Sigmoid colon (tissue), 6 donors: ENCODE measurements at regions not wholly inside any gene's neighbourhood (a gene's known extent, or its start where the extent isn't known, plus 50 kb on each side); places are given as distances from the start of the nearest gene placed in this dataset.

Experiments
- DNase-seq: peaks from one replicate; pipeline ENCODE4 v3.0.0-alpha.2; 2019
- H3K27ac ChIP-seq, 4 donors: fragments of 200-600 bp; sonication (generic); one replicate each; pipeline ENCODE4 v1.5.1; 2016 to 2019; ENCODE audit warnings: mild to moderate bottlenecking in 1 of 4
- H3K27me3 ChIP-seq, 3 donors: fragments of 200-600 bp; sonication (generic); one replicate each; pipeline ENCODE4 v1.5.1; 2019; ENCODE audit warnings: mild to moderate bottlenecking in 1 of 3
- H3K36me3 ChIP-seq, 4 donors: fragments of 200-600 bp; sonication (generic); one replicate each; pipeline ENCODE4 v1.5.1; 2016 to 2019
- H3K4me1 ChIP-seq, 4 donors: fragments of 200-600 bp; sonication (generic); one replicate each; pipeline ENCODE4 v1.5.1; 2017 to 2019
- H3K4me3 ChIP-seq, 4 donors: fragments of 200-600 bp; sonication (generic); one replicate each; pipeline ENCODE4 v1.5.1; 2017 to 2019; ENCODE audit warnings: mild to moderate bottlenecking in 2 of 4, moderate library complexity in 1 of 4
- H3K9me3 ChIP-seq, 4 donors: fragments of 200-600 bp in 3 of 4; sonication (generic) in 3 of 4; one replicate each; pipeline versions ENCODE4 v1.5.1 to v1.6.1; 2013 to 2019
- EP300 ChIP-seq, 4 donors: sonication (generic); formaldehyde crosslinking; IDR thresholded peaks; one replicate each; pipeline ENCODE4 v1.6.1; 2017; ENCODE audit warnings: antibody characterized with exemption in 4 of 4
- POLR2A ChIP-seq, 2 donors: fragments of 450-650 bp; IDR thresholded peaks; one replicate each; pipeline ENCODE4 v1.6.1; 2016; ENCODE audit warnings: antibody characterized with exemption in 2 of 2, mild to moderate bottlenecking in 2 of 2, moderate library complexity in 2 of 2
- POLR2AphosphoS5 ChIP-seq, 4 donors: sonication (generic); formaldehyde crosslinking; IDR thresholded peaks; one replicate each; pipeline ENCODE4 v1.6.1; 2017; ENCODE audit warnings: antibody characterized with exemption in 4 of 4
- WGBS, 2 donors: extraction: QIAGEN DNeasy Blood & Tissue Kit; methylation state at CpG; one replicate each; pipeline ENCODE4 v1.1.7; 2013; 5-methylcytosine and 5-hydroxymethylcytosine counted together
- intact Hi-C: fragments of 100-400 bp; cut with DNase I; formaldehyde crosslinking; loops from one replicate; pipeline ENCODE4 v1.15.1; 2023
- TF ChIP-seq, protein P1 (sequence below), 4 experiments: fragments of 450-650 bp in 3 of 4; fragments of 200-600 bp in 1 of 4; IDR thresholded peaks; one replicate each; pipeline ENCODE4 v1.5.1; 2016 to 2019; ENCODE audit warnings: antibody characterized with exemption in 4 of 4, mild to moderate bottlenecking in 3 of 4, moderate library complexity in 2 of 4
- donor health status: healthy with polysubstance abuse.
- donor health status: healthy.

DNA sequence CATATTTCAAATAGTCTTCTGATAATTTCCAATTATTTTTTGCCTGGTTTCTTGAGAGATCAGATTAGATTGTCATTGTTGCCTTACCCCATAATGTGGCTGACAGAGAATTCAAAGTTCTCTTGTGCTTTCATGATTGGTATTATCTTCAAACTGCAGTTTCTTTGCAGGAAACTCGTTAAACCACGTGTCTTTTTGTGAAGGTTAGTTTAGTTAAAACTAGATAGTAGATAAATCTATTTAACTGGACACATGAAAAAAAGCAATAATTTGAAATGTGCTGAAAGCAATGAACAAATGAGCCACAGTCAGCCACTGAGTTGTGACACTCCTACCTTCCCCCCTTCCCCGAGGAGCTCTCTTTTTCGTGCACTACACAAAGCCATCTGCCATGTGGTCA lies 327.5 kb upstream of the UMPS start:
- TF ChIP-seq EP300 (IDR thresholded peaks at IDR 0.05), result no peak
- no peak for TF ChIP-seq POLR2A (IDR thresholded peaks at IDR 0.05)
- TF ChIP-seq POLR2AphosphoS5 (IDR thresholded peaks at IDR 0.05), result no peak
- TF ChIP-seq, protein P1, sequence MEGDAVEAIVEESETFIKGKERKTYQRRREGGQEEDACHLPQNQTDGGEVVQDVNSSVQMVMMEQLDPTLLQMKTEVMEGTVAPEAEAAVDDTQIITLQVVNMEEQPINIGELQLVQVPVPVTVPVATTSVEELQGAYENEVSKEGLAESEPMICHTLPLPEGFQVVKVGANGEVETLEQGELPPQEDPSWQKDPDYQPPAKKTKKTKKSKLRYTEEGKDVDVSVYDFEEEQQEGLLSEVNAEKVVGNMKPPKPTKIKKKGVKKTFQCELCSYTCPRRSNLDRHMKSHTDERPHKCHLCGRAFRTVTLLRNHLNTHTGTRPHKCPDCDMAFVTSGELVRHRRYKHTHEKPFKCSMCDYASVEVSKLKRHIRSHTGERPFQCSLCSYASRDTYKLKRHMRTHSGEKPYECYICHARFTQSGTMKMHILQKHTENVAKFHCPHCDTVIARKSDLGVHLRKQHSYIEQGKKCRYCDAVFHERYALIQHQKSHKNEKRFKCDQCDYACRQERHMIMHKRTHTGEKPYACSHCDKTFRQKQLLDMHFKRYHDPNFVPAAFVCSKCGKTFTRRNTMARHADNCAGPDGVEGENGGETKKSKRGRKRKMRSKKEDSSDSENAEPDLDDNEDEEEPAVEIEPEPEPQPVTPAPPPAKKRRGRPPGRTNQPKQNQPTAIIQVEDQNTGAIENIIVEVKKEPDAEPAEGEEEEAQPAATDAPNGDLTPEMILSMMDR (IDR thresholded peaks at IDR 0.05), result no peak
- no peak for DNase-seq
- H3K4me1 ChIP-seq, result peaks cover 0 to 19% (median 9%) of the 10 kb centered on the region in 4 donors
- H3K27me3 ChIP-seq, result no peaks in the 10 kb centered on the region
- WGBS, 2 donors, result 82% methylated on average over 4 of the region's 4 CpGs
- H3K27ac ChIP-seq, result no peak overlapping the region
- no peaks in the 10 kb centered on the region for H3K36me3 ChIP-seq
- no peak overlapping the region for H3K4me3 ChIP-seq
- intact Hi-C loops, result no loop called here
- no peaks in the 10 kb centered on the region for H3K9me3 ChIP-seq

DNA sequence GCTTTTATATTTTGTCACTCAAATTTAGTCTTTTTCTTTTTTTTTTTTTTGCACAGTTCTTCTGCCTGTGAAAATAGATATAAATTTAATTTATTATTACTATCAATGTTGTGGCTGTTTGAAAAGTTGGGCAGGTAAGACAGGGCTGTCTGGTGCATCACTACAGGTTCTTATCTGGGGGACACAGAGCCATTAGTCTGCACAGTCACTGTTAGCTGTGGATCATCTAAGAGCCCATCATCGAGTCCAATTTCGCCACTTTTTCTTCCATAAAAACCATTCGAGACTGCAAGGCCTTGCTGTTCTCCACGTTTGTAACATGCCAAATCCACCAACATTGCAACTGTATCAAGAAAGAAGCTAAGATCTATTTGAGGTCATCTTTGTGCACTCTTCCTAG lies 325.6 kb upstream of the UMPS start:
- intact Hi-C loops, result no loop called here
- Histone ChIP-seq H3K4me1 (peaks cover 0 to 15% (median 8%) of the 10 kb centered on the region in 4 donors), H3K27ac (no peak overlapping the region), H3K9me3 (no peaks in the 10 kb centered on the region), H3K4me3 (no peak overlapping the region), H3K27me3 (no peaks in the 10 kb centered on the region), H3K36me3 (no peaks in the 10 kb centered on the region)
- 87 to 88% methylated on average over 4 of the region's 4 CpGs for WGBS, 2 donors
- TF ChIP-seq POLR2AphosphoS5 (IDR thresholded peaks at IDR 0.05), result no peak
- no peak for DNase-seq

- 94 to 97% methylated on average over 1 of the region's 1 CpG for WGBS, 2 donors
- no peaks in the 10 kb centered on the region for H3K36me3 ChIP-seq
- TF ChIP-seq POLR2A (IDR thresholded peaks at IDR 0.05) (no peak), POLR2AphosphoS5 (IDR thresholded peaks at IDR 0.05) (no peak), EP300 (IDR thresholded peaks at IDR 0.05) (no peak)
- TF ChIP-seq, protein P1 (IDR thresholded peaks at IDR 0.05), result no peak
- intact Hi-C loops, result no loop called here
- H3K27me3 ChIP-seq, result no peaks in the 10 kb centered on the region
- H3K4me1 ChIP-seq, result peaks cover 0 to 1% (median 0%) of the 10 kb centered on the region in 4 donors
- DNase-seq, result no peak
- no peaks in the 10 kb centered on the region for H3K9me3 ChIP-seq
- no peak overlapping the region for H3K27ac ChIP-seq
- H3K4me3 ChIP-seq, result no peak overlapping the region
Measured at GRCh38 chr3:124407260-124407659, 323.0 kb upstream of the UMPS start.

- Histone ChIP-seq H3K4me3 (no peak overlapping the region), H3K4me1 (no peaks in the 10 kb centered on the region), H3K27me3 (no peaks in the 10 kb centered on the region), H3K27ac (no peak overlapping the region), H3K9me3 (no peaks in the 10 kb centered on the region), H3K36me3 (no peaks in the 10 kb centered on the region)
- WGBS, 2 donors, result 93 to 96% methylated on average over 4 of the region's 4 CpGs
- no peak for TF ChIP-seq POLR2A (IDR thresholded peaks at IDR 0.05)
- TF ChIP-seq POLR2AphosphoS5 (IDR thresholded peaks at IDR 0.05), result no peak
- TF ChIP-seq, protein P1 (IDR thresholded peaks at IDR 0.05), result no peak
- no peak for TF ChIP-seq EP300 (IDR thresholded peaks at IDR 0.05)
- DNase-seq, result no peak
- intact Hi-C loops, result no loop called here
Measured at GRCh38 chr3:124409650-124410275, 320.5 kb upstream of the UMPS start.

- H3K27ac ChIP-seq, result no peak overlapping the region
- H3K27me3 ChIP-seq, result no peaks in the 10 kb centered on the region
- intact Hi-C loops, result no loop called here
- WGBS, 2 donors, result 41 to 84% methylated on average over 3 of the region's 3 CpGs
- H3K9me3 ChIP-seq, result no peaks in the 10 kb centered on the region
- no peak for DNase-seq
- H3K36me3 ChIP-seq, result no peaks in the 10 kb centered on the region
- no peaks in the 10 kb centered on the region for H3K4me1 ChIP-seq
- H3K4me3 ChIP-seq, result no peak overlapping the region
- TF ChIP-seq, protein P1 (IDR thresholded peaks at IDR 0.05), result no peak
- TF ChIP-seq EP300 (IDR thresholded peaks at IDR 0.05) (no peak), POLR2A (IDR thresholded peaks at IDR 0.05) (no peak), POLR2AphosphoS5 (IDR thresholded peaks at IDR 0.05) (no peak)
Measured at GRCh38 chr3:124410471-124410870, 319.8 kb upstream of the UMPS start.
